HFFc6 (cell line): ENCODE measurements at regions not wholly inside any gene's neighbourhood (a gene's known extent, or its start where the extent isn't known, plus 50 kb on each side); places are given as distances from the start of the nearest gene placed in this dataset.
"Not testable (repeated sequence)": the region's sequence is repeated elsewhere in the genome, so short reads cannot be mapped to it uniquely, and the experiment has no call there.

ENCODE experiments used
- DNase-seq: peaks from one replicate; pipeline ENCODE4 v3.0.0-alpha.2; 2018
- H3K27ac Mint-ChIP-seq: 2 replicates; pipeline ENCODE4 v1.8.0; 2020; ENCODE audit warnings: mild to moderate bottlenecking, mixed read lengths
- H3K27me3 Mint-ChIP-seq: 2 replicates; pipeline ENCODE4 v1.8.0; 2021; ENCODE audit warnings: mild to moderate bottlenecking, moderate library complexity, mixed read lengths; ENCODE audit not compliant: insufficient read depth
- H3K36me3 Mint-ChIP-seq: 2 replicates; pipeline ENCODE4 v1.8.0; 2021; ENCODE audit warnings: low read depth, mixed read lengths
- H3K4me1 Mint-ChIP-seq: 2 replicates; pipeline ENCODE4 v1.8.0; 2020; ENCODE audit warnings: low read depth, mixed read lengths
- H3K4me3 Mint-ChIP-seq: 2 replicates; pipeline ENCODE4 v1.8.0; 2020; ENCODE audit warnings: mild to moderate bottlenecking, moderate library complexity, mixed read lengths
- H3K9me3 Mint-ChIP-seq: 2 replicates; pipeline ENCODE4 v1.8.0; 2020; ENCODE audit warnings: mild to moderate bottlenecking, mixed read lengths
- TF ChIP-seq, protein P1 (sequence below): fragments of 200-600 bp; sonication (generic); IDR thresholded peaks from 2 replicates; pipeline ENCODE4 v1.5.0; 2021; ENCODE audit warnings: antibody characterized with exemption, mild to moderate bottlenecking

DNA sequence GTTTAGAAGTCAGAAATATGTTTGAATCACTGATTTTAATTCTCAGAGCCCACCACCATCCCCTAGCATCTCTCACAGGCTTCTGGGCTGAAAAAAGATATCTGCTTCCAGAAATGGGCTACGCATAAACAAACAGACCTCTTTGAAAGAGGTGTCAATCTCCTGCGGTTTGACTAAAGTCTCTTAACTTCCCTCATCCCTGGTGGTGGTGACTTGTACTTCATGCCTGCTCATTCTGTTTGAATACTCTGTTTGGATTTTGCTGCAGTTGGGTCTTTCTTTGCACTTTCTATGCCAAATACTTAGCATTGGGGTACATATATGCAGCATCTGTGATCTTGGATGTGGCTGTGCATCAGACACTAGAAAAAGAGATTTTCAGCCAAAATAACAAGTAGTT lies 157.2 kb upstream of the ATP10B start:
- H3K4me1 Mint-ChIP-seq: no peaks in the 10 kb centered on the region
- TF ChIP-seq, protein P1, sequence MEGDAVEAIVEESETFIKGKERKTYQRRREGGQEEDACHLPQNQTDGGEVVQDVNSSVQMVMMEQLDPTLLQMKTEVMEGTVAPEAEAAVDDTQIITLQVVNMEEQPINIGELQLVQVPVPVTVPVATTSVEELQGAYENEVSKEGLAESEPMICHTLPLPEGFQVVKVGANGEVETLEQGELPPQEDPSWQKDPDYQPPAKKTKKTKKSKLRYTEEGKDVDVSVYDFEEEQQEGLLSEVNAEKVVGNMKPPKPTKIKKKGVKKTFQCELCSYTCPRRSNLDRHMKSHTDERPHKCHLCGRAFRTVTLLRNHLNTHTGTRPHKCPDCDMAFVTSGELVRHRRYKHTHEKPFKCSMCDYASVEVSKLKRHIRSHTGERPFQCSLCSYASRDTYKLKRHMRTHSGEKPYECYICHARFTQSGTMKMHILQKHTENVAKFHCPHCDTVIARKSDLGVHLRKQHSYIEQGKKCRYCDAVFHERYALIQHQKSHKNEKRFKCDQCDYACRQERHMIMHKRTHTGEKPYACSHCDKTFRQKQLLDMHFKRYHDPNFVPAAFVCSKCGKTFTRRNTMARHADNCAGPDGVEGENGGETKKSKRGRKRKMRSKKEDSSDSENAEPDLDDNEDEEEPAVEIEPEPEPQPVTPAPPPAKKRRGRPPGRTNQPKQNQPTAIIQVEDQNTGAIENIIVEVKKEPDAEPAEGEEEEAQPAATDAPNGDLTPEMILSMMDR: no peak
- peaks cover 47% of the 10 kb centered on the region for H3K9me3 Mint-ChIP-seq
- DNase-seq: no peak
- H3K4me3 Mint-ChIP-seq: no peak overlapping the region
- H3K27ac Mint-ChIP-seq: no peak overlapping the region
- peaks cover 1% of the 10 kb centered on the region; the same call in 1 of the 2 replicates for H3K27me3 Mint-ChIP-seq
- H3K36me3 Mint-ChIP-seq: no peaks in the 10 kb centered on the region

DNA sequence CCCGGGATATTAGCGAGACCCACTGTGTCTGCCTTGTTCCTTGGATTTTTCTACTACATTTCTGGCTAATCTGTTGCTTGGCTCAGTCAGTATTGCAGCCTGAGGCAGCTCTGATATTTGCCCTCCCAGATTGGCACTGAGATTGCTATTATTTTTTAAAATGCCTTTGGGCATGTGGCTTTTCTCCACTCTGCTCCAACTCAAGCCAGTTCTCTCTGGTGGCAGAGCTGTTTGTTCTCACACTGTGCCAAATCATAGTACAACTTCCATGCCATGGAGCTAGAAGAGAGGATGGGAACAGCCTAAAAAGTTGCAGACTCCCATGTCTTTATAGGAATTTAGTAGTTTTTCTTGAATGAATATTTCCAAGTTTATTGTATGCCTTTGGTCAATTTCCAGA lies 155.9 kb upstream of the ATP10B start:
- Mint-ChIP-seq H3K27me3 (peaks cover 1% of the 10 kb centered on the region; the same call in 1 of the 2 replicates), H3K4me3 (no peak overlapping the region), H3K36me3 (no peaks in the 10 kb centered on the region), H3K4me1 (no peaks in the 10 kb centered on the region), H3K9me3 (peaks cover 44% of the 10 kb centered on the region), H3K27ac (no peak overlapping the region)
- TF ChIP-seq, protein P1: no peak
- no peak for DNase-seq

DNA sequence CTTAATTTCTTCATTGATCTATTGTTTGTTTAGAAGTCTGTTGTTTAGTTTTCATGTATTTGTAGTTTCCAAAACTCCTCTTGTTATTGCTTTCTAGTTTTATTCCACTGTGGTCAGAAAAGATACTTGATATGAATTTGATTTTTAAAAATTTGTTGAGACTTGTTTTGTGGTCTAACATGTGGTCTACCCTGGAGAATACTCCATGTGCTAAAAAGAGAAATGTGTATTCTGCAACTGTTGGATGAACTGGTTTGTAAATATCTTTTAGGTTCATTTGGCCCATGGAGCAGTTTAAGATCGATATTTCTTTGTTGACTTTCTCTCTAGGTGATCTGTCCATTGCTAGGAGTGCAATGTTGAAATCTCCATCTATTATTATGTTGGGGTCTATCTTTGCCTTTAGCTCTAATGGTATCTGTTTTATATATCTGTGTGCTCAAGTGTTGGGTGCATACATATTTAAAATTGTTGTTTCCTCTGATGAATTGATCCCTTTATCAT lies 150.6 kb upstream of the ATP10B start:
- H3K36me3 Mint-ChIP-seq: no peaks in the 10 kb centered on the region
- no peaks in the 10 kb centered on the region for H3K27me3 Mint-ChIP-seq
- TF ChIP-seq, protein P1: no peak
- DNase-seq: no peak
- no peak overlapping the region for H3K27ac Mint-ChIP-seq
- H3K4me3 Mint-ChIP-seq: no peak overlapping the region
- peaks cover 49% of the 10 kb centered on the region for H3K9me3 Mint-ChIP-seq
- no peaks in the 10 kb centered on the region for H3K4me1 Mint-ChIP-seq

DNA sequence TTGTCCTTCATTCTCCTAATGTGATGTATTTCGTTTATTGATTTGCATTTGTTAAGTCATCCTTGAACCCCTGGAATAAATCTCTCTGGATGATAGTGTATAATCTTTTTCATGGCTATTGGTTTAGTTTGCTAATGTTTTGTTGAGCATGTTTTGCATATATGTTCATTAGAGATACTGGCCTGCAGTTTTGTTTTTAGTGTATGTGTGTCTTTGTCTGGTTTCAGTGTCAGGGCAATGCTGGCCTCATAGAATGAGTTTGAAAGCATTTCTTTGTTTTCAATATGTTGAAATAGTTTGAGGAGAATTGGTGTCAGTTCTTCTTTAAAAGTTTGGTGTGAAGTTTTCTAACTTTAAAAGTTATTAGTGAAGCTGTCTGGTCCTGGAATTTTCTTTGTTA lies 149.6 kb upstream of the ATP10B start:
- no peaks in the 10 kb centered on the region for H3K36me3 Mint-ChIP-seq
- H3K27me3 Mint-ChIP-seq: no peaks in the 10 kb centered on the region
- no peak for DNase-seq
- TF ChIP-seq, protein P1: no peak
- no peak overlapping the region for H3K27ac Mint-ChIP-seq
- no peaks in the 10 kb centered on the region for H3K4me1 Mint-ChIP-seq
- no peak overlapping the region for H3K4me3 Mint-ChIP-seq
- H3K9me3 Mint-ChIP-seq: peaks cover 49% of the 10 kb centered on the region

DNA sequence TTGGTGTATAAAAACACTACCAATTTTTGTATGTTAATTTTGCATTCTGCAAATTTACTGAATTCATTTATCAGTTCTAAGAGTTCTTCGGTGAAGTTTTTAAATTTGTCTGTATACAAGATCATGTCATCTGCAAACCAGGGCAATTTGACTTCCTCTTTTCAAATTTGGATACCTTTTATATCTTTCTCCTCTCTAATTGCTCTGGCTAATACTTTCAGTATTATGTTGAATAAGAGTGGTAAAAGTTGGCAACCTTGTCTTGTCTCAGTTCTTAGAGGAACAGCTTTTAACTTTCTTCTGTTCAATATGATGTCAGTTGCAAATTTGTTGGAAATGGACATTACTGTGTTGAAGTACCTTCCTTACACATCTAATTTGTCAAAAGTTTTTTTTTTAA lies 149.1 kb upstream of the ATP10B start:
- H3K36me3 Mint-ChIP-seq, H3K27me3 Mint-ChIP-seq, DNase-seq, H3K4me1 Mint-ChIP-seq, H3K27ac Mint-ChIP-seq, H3K4me3 Mint-ChIP-seq: not testable (repeated sequence)
- peaks cover 47% of the 10 kb centered on the region for H3K9me3 Mint-ChIP-seq

DNA sequence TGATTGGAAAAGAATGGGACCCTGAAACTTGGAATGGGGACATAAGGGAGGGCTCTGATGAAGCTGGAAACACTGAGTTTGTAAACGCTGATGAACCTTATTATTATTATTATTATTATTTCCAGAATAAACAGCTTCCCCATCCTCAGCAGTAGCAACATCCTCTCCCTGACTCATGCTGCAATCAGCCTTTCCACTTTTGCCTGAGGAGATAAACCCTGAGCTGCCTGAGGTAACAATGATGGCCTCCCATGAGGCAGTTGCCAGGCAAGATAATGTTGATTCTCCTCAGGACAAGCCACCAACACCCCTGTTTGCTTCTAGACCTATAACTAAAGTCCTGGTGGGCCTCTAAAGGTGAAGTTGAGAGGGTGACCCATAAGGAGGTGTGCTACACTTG lies 139.2 kb upstream of the ATP10B start:
- Mint-ChIP-seq H3K4me3 (no peak overlapping the region), H3K36me3 (no peaks in the 10 kb centered on the region), H3K4me1 (no peaks in the 10 kb centered on the region), H3K9me3 (peaks cover 34% of the 10 kb centered on the region), H3K27ac (no peak overlapping the region), H3K27me3 (no peaks in the 10 kb centered on the region)
- no peak for DNase-seq
- TF ChIP-seq, protein P1: no peak
